Left lung (tissue), 4 donors: ENCODE measurements at regions not wholly inside any gene's neighbourhood (a gene's known extent, or its start where the extent isn't known, plus 50 kb on each side); places are given as distances from the start of the nearest gene placed in this dataset.

Experiments used
- ATAC-seq: fragments of 200-7000 bp; cut with Tn5 transposase; one replicate; pipeline ENCODE4 v1.9.1; 2020; ENCODE audit warnings: moderate library complexity
- DNase-seq, 4 donors: peaks; one replicate each; pipeline ENCODE4 v3.0.0-alpha.2; 2013 to 2020
- H3K27ac ChIP-seq, 2 donors: fragments of 200-600 bp; sonication (generic) in 1 of 2; one replicate each; pipeline versions ENCODE4 v1.5.0 to v1.8.0; 2020 to 2021
- H3K27me3 ChIP-seq, 2 donors: fragments of 200-600 bp; sonication (generic) in 1 of 2; one replicate each; pipeline versions ENCODE4 v1.5.0 to v1.8.0; 2020 to 2021
- H3K36me3 ChIP-seq, 2 donors: fragments of 200-600 bp; sonication (generic) in 1 of 2; one replicate each; pipeline versions ENCODE4 v1.5.0 to v1.8.0; 2020 to 2021
- H3K4me1 ChIP-seq, 2 donors: fragments of 200-600 bp; one replicate each; pipeline ENCODE4 v1.8.0; 2021
- H3K4me3 ChIP-seq, 2 donors: fragments of 200-600 bp; sonication (generic) in 1 of 2; one replicate each; pipeline versions ENCODE4 v1.5.0 to v1.8.0; 2020 to 2021; ENCODE audit warnings: mild to moderate bottlenecking in 1 of 2
- H3K9me3 ChIP-seq, 2 donors: fragments of 200-600 bp; sonication (generic) in 1 of 2; one replicate each; pipeline versions ENCODE4 v1.5.0 to v1.8.0; 2020 to 2021
- intact Hi-C, 2 donors: fragments of 100-400 bp; cut with DNase I; formaldehyde crosslinking; loops; one replicate each; pipeline versions ENCODE4 v1.11.2 to v1.14.2; 2022
- TF ChIP-seq, protein P1 (sequence below), 2 donors: fragments of 200-600 bp; sonication (generic) in 1 of 2; IDR thresholded peaks; one replicate each; pipeline versions ENCODE4 v1.5.0 to v1.8.0; 2021; ENCODE audit warnings: antibody characterized with exemption in 2 of 2
- donor health status: DM: no; HTN: yes; CAD: no.
- donor health status: DM: no; HTN: no; CAD: no.

DNA sequence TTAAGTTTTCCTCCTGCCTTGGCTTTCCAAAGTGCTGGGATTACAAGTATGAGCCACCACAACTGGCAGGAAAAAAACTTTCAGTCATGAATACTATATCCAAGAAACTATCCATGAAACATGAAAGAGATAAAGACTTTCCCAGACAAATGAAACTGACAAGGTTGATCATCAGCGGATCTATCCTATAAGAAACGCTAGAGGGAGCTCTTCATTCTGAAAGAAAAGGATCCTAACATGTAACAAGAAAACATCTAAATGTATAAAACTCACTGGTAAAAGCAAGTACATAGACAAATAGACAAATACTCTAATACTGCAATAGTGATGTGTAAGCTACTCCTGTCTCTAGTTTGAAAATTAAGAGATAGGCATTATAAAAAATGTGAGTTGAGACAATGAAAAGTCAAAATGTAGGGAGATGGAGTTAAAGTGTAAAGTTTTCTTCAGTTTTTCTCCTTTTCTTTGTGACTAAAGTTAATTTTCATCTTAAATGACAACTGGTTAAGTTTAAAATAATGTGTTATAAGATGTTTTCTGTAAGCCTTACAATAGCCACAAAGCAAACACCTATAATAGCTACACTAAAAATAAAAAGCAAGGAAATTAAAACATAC lies 79.6 kb upstream of the TEKT1 start:
- Histone ChIP-seq H3K9me3 (no peaks in the 10 kb centered on the region), H3K4me3 (no peak overlapping the region), H3K27ac (no peak overlapping the region), H3K27me3 (peaks cover 0 to 5% of the 10 kb centered on the region in 2 donors), H3K4me1 (peaks cover 2 to 11% of the 10 kb centered on the region in 2 donors), H3K36me3 (no peaks in the 10 kb centered on the region)
- TF ChIP-seq, protein P1, sequence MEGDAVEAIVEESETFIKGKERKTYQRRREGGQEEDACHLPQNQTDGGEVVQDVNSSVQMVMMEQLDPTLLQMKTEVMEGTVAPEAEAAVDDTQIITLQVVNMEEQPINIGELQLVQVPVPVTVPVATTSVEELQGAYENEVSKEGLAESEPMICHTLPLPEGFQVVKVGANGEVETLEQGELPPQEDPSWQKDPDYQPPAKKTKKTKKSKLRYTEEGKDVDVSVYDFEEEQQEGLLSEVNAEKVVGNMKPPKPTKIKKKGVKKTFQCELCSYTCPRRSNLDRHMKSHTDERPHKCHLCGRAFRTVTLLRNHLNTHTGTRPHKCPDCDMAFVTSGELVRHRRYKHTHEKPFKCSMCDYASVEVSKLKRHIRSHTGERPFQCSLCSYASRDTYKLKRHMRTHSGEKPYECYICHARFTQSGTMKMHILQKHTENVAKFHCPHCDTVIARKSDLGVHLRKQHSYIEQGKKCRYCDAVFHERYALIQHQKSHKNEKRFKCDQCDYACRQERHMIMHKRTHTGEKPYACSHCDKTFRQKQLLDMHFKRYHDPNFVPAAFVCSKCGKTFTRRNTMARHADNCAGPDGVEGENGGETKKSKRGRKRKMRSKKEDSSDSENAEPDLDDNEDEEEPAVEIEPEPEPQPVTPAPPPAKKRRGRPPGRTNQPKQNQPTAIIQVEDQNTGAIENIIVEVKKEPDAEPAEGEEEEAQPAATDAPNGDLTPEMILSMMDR (IDR thresholded peaks at IDR 0.05): peak; percentile 50 to 62
- ATAC-seq (no peak), DNase-seq (peak in 1 of 4 donors; percentile 24)
- intact Hi-C loops: loop anchor here in 1 of 2 donors (5.0 kb wide), 1 partner anchor 91 kb away; no protein-coding TSS in a partner anchor

DNA sequence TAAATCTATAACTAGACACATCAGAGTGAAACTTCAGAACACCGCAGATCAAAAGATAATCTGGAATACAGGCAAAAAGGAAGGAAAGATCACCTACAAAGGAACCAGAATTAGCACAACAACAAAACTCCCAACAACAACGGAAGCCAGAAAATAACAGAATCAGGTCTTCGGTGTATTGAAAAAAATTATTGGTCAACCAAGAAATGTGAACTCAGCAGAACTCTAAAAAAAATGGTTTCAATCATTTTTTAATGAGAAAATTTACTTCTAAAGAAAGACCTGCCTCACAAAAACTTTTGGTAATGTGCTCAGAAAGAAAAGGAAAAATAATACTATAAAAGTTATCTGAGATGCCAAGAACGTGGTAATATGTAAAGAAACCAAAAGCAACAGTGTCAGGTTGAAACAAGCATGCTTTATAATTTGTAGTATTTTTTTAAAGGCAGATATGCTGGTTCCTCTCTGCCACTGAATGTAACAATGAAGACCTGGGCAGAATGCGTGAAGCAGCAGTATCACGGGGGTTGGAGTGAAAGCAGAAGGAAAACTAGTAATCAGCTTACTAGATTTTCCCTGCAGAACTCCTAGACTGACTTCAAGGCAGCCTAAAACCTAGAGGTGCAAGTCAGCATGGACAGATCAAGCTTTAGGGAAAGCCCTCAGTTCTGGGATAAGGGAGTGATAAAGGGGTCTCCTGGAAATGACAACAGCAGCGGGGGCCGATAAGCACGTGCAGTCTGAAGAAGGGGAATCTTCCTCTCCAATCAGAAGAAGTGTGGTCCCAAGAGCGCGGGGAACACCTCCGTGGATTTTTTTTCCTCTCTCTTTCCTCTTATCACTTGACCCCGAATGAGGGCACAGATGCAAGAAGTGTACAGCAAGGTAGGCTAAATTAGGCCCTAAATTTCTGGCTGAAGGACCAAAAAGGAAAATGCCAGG lies 80.9 kb upstream of the TEKT1 start:
- H3K4me3 ChIP-seq: no peak overlapping the region
- no peak overlapping the region for H3K27ac ChIP-seq
- ATAC-seq (no peak), DNase-seq (no peak)
- peaks cover 0 to 5% of the 10 kb centered on the region in 2 donors for H3K27me3 ChIP-seq
- H3K4me1 ChIP-seq: peaks cover 2 to 11% of the 10 kb centered on the region in 2 donors
- no peaks in the 10 kb centered on the region for H3K36me3 ChIP-seq
- intact Hi-C loops: loop anchor here in 1 of 2 donors (5.0 kb wide), 1 partner anchor 90 kb away; no protein-coding TSS in a partner anchor
- TF ChIP-seq, protein P1 (IDR thresholded peaks at IDR 0.05): no peak
- no peaks in the 10 kb centered on the region for H3K9me3 ChIP-seq

DNA sequence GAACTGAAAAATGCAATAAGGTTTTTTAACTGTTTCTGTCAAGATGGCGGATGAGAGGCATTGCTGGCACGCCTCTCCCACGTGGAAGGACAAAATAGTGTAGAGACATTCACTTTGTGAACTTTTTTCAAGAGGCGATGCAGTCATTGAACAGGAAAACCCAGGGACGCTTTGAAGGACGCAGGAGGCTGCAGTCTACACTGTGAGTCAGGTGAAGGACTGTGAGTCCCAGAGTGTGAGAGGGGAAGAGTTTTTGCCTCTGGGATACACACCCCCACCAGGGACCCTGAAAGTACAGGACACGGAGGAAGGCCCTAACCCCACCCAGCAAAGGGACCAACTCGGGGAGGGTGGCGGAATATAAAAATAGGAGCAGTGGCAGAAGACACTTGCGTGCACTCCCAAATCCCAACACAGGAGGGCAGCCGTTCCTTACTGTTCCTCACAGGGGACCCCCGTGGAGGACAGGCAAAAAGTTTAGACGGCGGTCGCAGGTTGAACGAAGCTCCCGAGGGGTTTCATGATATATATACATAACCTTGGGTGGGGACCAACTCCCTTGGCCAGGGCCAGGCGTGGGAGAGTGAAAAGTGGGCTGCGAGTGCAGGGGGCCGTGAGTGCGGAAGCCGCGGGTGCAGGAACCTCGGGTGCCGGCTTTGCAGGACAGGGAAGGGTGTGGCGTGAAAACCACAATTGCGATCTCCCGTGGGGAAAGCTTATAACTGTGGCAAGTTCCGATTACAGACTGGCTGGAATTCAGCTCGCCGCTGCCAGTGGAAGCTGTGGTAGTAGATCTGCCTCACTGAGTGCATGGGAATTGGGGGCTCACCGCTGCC lies 82.0 kb upstream of the ALOX12 start:
- DNase-seq (peak; percentile 51 to 79 (median 61)), ATAC-seq (peak; percentile 93)
- TF ChIP-seq, protein P1 (IDR thresholded peaks at IDR 0.05): peak; percentile 80 to 83
- H3K27ac ChIP-seq: no peak overlapping the region
- H3K27me3 ChIP-seq: peaks cover 0 to 5% of the 10 kb centered on the region in 2 donors
- no peaks in the 10 kb centered on the region for H3K9me3 ChIP-seq
- H3K4me1 ChIP-seq: peaks cover 2 to 11% of the 10 kb centered on the region in 2 donors
- H3K4me3 ChIP-seq: peak overlapping the region in 1 of 2 donors; percentile 7
- intact Hi-C loops: loop anchor here in 1 of 2 donors (5.0 kb wide), 1 partner anchor 88 kb away; no protein-coding TSS in a partner anchor
- H3K36me3 ChIP-seq: no peaks in the 10 kb centered on the region

DNA sequence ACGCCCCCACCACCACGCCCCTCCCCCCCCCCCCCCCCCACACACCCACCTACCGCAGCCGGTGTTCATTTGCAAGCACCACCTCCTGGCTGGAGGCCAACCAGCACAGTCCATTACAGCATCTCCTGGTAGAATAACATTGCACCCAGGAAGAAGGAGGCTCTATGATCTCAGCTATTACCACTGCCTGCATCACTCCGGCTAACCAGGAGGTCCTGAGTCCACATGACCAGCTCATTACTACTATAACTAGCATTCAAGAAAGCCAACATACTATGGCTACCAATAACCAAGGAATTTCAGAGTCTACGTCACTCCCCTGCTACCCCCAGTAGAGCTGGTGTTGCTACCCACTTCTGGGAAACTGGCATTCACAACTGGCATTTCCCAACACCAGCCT lies 81.1 kb upstream of the ALOX12 start:
- DNase-seq (no peak), ATAC-seq (no peak)
- Histone ChIP-seq H3K27me3 (peaks cover 0 to 5% of the 10 kb centered on the region in 2 donors), H3K27ac (no peak overlapping the region), H3K9me3 (no peaks in the 10 kb centered on the region), H3K36me3 (no peaks in the 10 kb centered on the region), H3K4me3 (no peak overlapping the region), H3K4me1 (peaks cover 2 to 11% of the 10 kb centered on the region in 2 donors)
- TF ChIP-seq, protein P1 (IDR thresholded peaks at IDR 0.05): no peak
- intact Hi-C loops: loop anchor here in 1 of 2 donors (5.0 kb wide), 2 partner anchors 88 to 98 kb away; partner anchors contain the start of gene RNASEK
